T-helper 2 cell treated with Interferon-gamma antibody and Interleukin-4, amounts not matched to agents 5 μg/mL and 100 μg/mL, for 36 hours (primary cell): ENCODE measurements at regions not wholly inside any gene's neighbourhood (a gene's known extent, or its start where the extent isn't known, plus 50 kb on each side); places are given as distances from the start of the nearest gene placed in this dataset.

Experiments used
- DNase-seq: peaks from one replicate; pipeline ENCODE4 v3.0.0; 2021; ENCODE audit warnings: low spot score
- H3K27ac Mint-ChIP-seq: one replicate; pipeline ENCODE4 v1.8.0; 2021; ENCODE audit warnings: mild to moderate bottlenecking, mixed read lengths
- H3K27me3 Mint-ChIP-seq: one replicate; pipeline ENCODE4 v1.8.0; 2021; ENCODE audit warnings: low read depth, mixed read lengths
- H3K36me3 Mint-ChIP-seq: one replicate; pipeline ENCODE4 v1.8.0; 2021; ENCODE audit warnings: low read depth, mixed read lengths
- H3K4me1 Mint-ChIP-seq: one replicate; pipeline ENCODE4 v1.8.0; 2021; ENCODE audit warnings: low read depth, mixed read lengths
- H3K4me3 Mint-ChIP-seq: one replicate; pipeline ENCODE4 v1.8.0; 2022; ENCODE audit warnings: mild to moderate bottlenecking, moderate library complexity, mixed read lengths
- H3K9me3 Mint-ChIP-seq: one replicate; pipeline ENCODE4 v1.8.0; 2021; ENCODE audit warnings: mixed read lengths

- Mint-ChIP-seq H3K9me3 (peaks cover 10% of the 10 kb centered on the region), H3K27me3 (no peaks in the 10 kb centered on the region), H3K4me3 (no peak overlapping the region), H3K4me1 (peaks cover 12% of the 10 kb centered on the region), H3K27ac (no peak overlapping the region), H3K36me3 (no peaks in the 10 kb centered on the region)
- DNase-seq = no peak
These were observed 328.3 kb downstream of the TMEM167A start for GRCh38 chr5:82748688-82749460.

DNA sequence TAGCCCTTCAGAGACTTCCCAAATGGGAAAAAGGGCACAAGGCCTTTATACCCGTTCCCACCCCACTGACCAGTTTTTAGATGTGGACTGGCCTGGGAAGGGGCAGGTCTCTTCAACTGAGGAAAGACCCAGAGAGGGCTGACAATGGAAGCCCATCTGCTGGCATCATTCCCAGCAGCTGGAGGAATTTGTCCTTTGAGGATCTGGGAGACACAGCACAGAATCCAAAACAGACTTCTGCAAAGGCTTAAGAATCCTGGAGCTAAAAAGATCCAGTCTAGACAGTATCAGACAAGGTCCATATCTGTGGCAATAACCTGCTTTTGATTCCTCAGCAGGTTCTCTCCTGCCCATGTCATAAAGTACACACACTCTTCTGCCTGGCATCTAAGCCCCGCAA is 329.2 kb downstream of the TMEM167A start:
- no peak for DNase-seq
- no peaks in the 10 kb centered on the region for H3K27me3 Mint-ChIP-seq
- peaks cover 12% of the 10 kb centered on the region for H3K4me1 Mint-ChIP-seq
- H3K27ac Mint-ChIP-seq = no peak overlapping the region
- no peak overlapping the region for H3K4me3 Mint-ChIP-seq
- H3K9me3 Mint-ChIP-seq = peaks cover 10% of the 10 kb centered on the region
- no peaks in the 10 kb centered on the region for H3K36me3 Mint-ChIP-seq

- no peak for DNase-seq
- Mint-ChIP-seq H3K36me3 (no peaks in the 10 kb centered on the region), H3K27ac (no peak overlapping the region), H3K4me3 (no peak overlapping the region), H3K9me3 (no peaks in the 10 kb centered on the region), H3K4me1 (peaks cover 12% of the 10 kb centered on the region), H3K27me3 (no peaks in the 10 kb centered on the region)
These were observed 332.2 kb downstream of the TMEM167A start for GRCh38 chr5:82745016-82745415.

DNA sequence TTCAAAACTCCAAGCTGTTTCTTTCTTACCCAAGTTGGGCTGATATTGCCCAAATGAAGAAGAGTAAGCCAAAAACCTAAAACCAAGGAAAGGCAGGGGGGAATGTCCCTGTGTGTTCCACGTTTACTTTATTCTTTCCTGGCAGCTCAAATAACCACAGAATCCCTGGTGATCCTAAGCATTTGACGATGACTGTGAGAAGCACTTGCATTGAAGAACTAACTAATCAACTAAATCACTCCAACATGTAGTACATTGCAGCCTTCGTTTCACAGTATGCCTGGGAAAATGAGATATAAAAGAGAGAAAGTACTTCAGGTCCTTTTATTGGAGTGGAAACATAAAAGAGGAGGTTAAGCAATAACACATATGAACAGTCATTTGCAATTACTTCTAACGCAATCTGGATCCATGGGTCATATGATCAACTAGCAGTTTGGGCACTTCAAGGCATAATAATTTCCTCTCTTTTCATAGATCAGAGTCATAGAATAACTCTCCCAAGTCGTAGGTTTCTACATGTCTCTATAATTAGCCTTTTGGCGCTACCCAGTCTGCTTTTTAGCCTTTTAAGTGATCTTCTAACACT is 338.4 kb downstream of the TMEM167A start:
- Mint-ChIP-seq H3K36me3 (no peaks in the 10 kb centered on the region), H3K27ac (no peak overlapping the region), H3K4me3 (no peak overlapping the region), H3K4me1 (peaks cover 6% of the 10 kb centered on the region), H3K9me3 (no peaks in the 10 kb centered on the region), H3K27me3 (no peaks in the 10 kb centered on the region)
- no peak for DNase-seq

DNA sequence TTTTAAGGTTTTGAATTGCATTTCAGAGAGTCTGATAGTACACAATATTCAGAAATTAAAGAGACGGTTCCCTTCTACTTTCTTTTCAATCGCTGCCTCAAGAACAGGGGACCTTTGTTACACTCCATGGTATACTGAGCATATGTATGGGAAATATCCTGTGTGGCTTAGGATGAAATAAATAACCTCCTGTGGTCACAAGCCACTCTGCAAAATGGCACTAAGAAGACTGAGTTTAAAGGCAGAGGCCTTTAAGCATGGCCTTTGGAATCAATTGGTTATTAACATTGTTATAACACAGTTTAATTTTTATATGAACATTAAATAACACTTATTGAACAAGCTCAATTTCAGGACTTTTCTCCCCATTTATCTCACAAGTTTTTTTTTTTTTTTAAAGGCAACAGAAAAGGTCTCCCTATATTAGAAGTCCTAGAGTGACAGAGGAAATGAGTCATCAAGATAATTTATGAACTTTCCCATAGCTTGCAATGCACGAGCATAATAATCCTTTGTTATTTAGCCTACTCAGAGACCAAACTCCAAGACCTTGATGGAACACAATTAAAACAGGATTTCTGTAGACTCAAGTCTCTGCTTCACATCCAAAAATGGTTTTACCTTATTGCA is 341.9 kb downstream of the TMEM167A start:
- Mint-ChIP-seq H3K9me3 (no peaks in the 10 kb centered on the region), H3K4me3 (no peak overlapping the region), H3K4me1 (peaks cover 6% of the 10 kb centered on the region), H3K36me3 (no peaks in the 10 kb centered on the region), H3K27ac (no peak overlapping the region), H3K27me3 (no peaks in the 10 kb centered on the region)
- DNase-seq = no peak

GRCh38 chr5:82734347-82734746 is 342.8 kb downstream of the TMEM167A start:
- Mint-ChIP-seq H3K9me3 (no peaks in the 10 kb centered on the region), H3K4me3 (no peak overlapping the region), H3K36me3 (no peaks in the 10 kb centered on the region), H3K27ac (no peak overlapping the region), H3K27me3 (no peaks in the 10 kb centered on the region), H3K4me1 (peaks cover 6% of the 10 kb centered on the region)
- no peak for DNase-seq

GRCh38 chr5:82730913-82731312 is 346.3 kb downstream of the TMEM167A start:
- H3K27ac Mint-ChIP-seq = no peak overlapping the region
- peaks cover 6% of the 10 kb centered on the region for H3K9me3 Mint-ChIP-seq
- peaks cover 6% of the 10 kb centered on the region for H3K4me1 Mint-ChIP-seq
- H3K4me3 Mint-ChIP-seq = no peak overlapping the region
- no peaks in the 10 kb centered on the region for H3K27me3 Mint-ChIP-seq
- DNase-seq = no peak
- H3K36me3 Mint-ChIP-seq = no peaks in the 10 kb centered on the region

- H3K4me1 Mint-ChIP-seq = no peaks in the 10 kb centered on the region
- DNase-seq = no peak
- no peaks in the 10 kb centered on the region for H3K36me3 Mint-ChIP-seq
- peaks cover 10% of the 10 kb centered on the region for H3K9me3 Mint-ChIP-seq
- no peaks in the 10 kb centered on the region for H3K27me3 Mint-ChIP-seq
- H3K4me3 Mint-ChIP-seq = no peak overlapping the region
- H3K27ac Mint-ChIP-seq = no peak overlapping the region
These were observed 348.1 kb downstream of the TMEM167A start for GRCh38 chr5:82728926-82729702.

GRCh38 chr5:82723168-82723567 is 354.0 kb downstream of the TMEM167A start:
- H3K4me3 Mint-ChIP-seq = no peak overlapping the region
- no peak overlapping the region for H3K27ac Mint-ChIP-seq
- peaks cover 5% of the 10 kb centered on the region for H3K4me1 Mint-ChIP-seq

DNA sequence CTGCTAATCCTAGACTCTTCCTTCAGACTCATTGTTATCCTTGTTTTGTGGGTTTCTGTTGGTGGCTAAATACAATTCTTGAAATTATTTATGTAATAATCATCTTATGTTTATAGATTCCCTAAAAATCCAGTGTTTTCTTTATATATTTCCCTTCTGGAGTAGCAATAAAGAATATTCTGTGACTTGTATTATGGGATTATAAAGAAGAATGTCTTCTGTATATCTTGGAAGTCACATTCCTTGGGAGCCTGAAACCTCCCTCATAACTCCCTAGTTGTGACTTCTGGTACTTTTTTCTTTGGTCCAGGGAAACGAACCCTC is 356.1 kb downstream of the TMEM167A start:
- Mint-ChIP-seq H3K4me1 (peaks cover 5% of the 10 kb centered on the region), H3K27me3 (no peaks in the 10 kb centered on the region)
- no peak for DNase-seq

More at GRCh38 chr5:82723168-82723567, 354.0 kb downstream of the TMEM167A start:
- no peak for DNase-seq
- Mint-ChIP-seq H3K9me3 (peaks cover 10% of the 10 kb centered on the region), H3K36me3 (no peaks in the 10 kb centered on the region), H3K27me3 (no peaks in the 10 kb centered on the region)

DNA sequence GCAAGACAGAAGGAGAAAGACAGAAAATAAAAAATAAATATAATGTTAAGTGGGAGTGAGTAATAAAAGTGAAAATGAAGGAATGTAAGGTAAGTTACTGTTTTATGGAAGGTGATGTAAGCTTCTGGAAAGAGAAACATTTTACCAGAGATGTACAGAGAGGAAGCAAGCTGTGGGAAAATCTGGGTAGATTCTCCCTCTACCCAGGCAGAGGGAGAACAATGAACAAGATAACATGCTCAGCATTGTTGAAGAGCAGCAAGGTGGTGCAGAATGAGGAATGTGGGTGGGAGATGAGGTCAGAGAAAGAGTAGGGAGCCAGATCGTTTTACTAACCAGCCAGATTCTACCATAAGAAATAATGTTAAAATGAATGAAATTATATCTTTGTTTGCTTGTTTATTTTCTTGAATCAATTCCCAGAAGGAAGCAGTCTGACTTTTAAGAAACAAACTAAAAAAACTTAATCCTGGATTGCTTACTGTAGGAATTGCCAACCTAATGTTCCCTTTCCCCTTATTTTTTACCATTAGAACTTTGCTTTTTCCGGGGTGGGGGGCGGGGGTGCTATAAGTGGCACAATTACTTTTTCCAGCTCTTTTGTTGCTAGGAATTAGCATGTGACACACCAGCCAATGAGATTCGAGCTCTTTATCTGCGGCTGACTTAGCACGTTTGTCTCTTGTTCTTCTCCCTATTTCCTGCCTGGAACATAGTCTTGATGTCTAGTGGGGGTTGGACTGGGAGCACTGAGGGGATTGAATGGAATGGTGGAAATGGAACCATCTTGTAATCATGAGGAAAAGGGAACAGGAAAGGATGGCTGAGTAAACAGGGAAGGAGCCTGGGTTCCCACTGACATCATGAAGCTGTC is 356.7 kb downstream of the TMEM167A start:
- Mint-ChIP-seq H3K27me3 (no peaks in the 10 kb centered on the region), H3K9me3 (peaks cover 3% of the 10 kb centered on the region), H3K27ac (no peak overlapping the region), H3K4me1 (peaks cover 5% of the 10 kb centered on the region), H3K4me3 (no peak overlapping the region), H3K36me3 (no peaks in the 10 kb centered on the region)
- no peak for DNase-seq

More for the DNA sequence above, 356.1 kb downstream of the TMEM167A start:
- no peak overlapping the region for H3K4me3 Mint-ChIP-seq
- no peaks in the 10 kb centered on the region for H3K36me3 Mint-ChIP-seq
- no peak overlapping the region for H3K27ac Mint-ChIP-seq
- H3K9me3 Mint-ChIP-seq = peaks cover 3% of the 10 kb centered on the region

GRCh38 chr5:82719368-82719767 is 357.8 kb downstream of the TMEM167A start:
- Mint-ChIP-seq H3K4me1 (peaks cover 5% of the 10 kb centered on the region), H3K27ac (no peak overlapping the region), H3K27me3 (no peaks in the 10 kb centered on the region), H3K36me3 (no peaks in the 10 kb centered on the region), H3K9me3 (no peaks in the 10 kb centered on the region), H3K4me3 (no peak overlapping the region)
- DNase-seq = no peak

DNA sequence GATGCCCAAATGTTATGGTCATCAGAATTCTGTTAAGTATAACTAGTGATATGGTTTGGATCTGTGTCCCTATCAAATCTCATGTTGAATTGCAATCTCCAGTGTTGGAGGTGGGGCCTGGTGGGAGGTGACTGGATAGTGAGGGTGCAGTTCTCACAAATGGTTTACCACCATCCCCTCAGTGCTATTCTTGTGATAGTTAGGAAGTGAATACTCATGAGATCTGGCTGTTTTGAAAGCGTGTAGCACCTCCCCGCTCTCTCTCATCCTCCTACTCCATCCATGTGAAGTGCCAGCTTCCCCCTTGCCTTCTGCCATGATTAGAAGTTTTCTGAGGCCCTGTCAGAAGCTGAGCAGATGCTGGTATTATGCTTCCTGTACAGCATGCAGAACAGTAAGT is 359.5 kb downstream of the TMEM167A start:
- Mint-ChIP-seq H3K27ac (no peak overlapping the region), H3K36me3 (no peaks in the 10 kb centered on the region), H3K4me3 (no peak overlapping the region), H3K9me3 (no peaks in the 10 kb centered on the region), H3K4me1 (peaks cover 5% of the 10 kb centered on the region), H3K27me3 (no peaks in the 10 kb centered on the region)
- no peak for DNase-seq
